OCI-LY1 (cell line): ENCODE measurements at regions not wholly inside any gene's neighbourhood (a gene's known extent, or its start where the extent isn't known, plus 50 kb on each side); places are given as distances from the start of the nearest gene placed in this dataset.

Experiments
- H2AFZ ChIP-seq: fragments of 200-600 bp; sonication (generic), shearing (Covaris generic); 2 replicates; pipeline ENCODE4 v1.6.0; 2014; ENCODE audit warnings: antibody characterized with exemption, mild to moderate bottlenecking, low read length
- H3F3A ChIP-seq: fragments of 200-600 bp; sonication (generic), shearing (Covaris generic); 2 replicates; pipeline ENCODE4 v1.6.0; 2014; ENCODE audit warnings: mild to moderate bottlenecking, antibody characterized with exemption, low read length, moderate library complexity; ENCODE audit not compliant: insufficient read depth
- H3K27ac ChIP-seq: fragments of 200-600 bp; sonication (generic); 2 replicates; pipeline ENCODE4 v1.5.1; 2014; ENCODE audit warnings: low read length, mixed run types, mild to moderate bottlenecking, low read depth; ENCODE audit not compliant: poor library complexity, severe bottlenecking
- H3K27me3 ChIP-seq: fragments of 200-600 bp; sonication (generic); 2 replicates; pipeline ENCODE4 v1.6.0; 2014; ENCODE audit warnings: antibody characterized with exemption, mild to moderate bottlenecking, low read length, moderate library complexity; ENCODE audit not compliant: insufficient read depth
- H3K36me3 ChIP-seq: fragments of 200-600 bp; sonication (generic); 2 replicates; pipeline ENCODE4 v1.6.1; 2014; ENCODE audit warnings: mild to moderate bottlenecking, antibody characterized with exemption, low read length, moderate library complexity, mixed read lengths; ENCODE audit not compliant: insufficient read depth
- H3K4me1 ChIP-seq: fragments of 200-600 bp; sonication (generic); 2 replicates; pipeline ENCODE4 v1.5.1; 2014; ENCODE audit warnings: mild to moderate bottlenecking, low read length, moderate library complexity; ENCODE audit not compliant: insufficient read depth, severe bottlenecking
- H3K4me2 ChIP-seq: fragments of 200-600 bp; sonication (generic), shearing (Covaris generic); 2 replicates; pipeline ENCODE4 v1.6.1; 2014; ENCODE audit warnings: low read length
- H3K4me3 ChIP-seq: fragments of 200-600 bp; sonication (generic); 2 replicates; pipeline ENCODE4 v1.5.1; 2014; ENCODE audit warnings: low read length, low read depth, mild to moderate bottlenecking, mixed read lengths; ENCODE audit not compliant: poor library complexity, severe bottlenecking
- H3K79me2 ChIP-seq: fragments of 200-600 bp; shearing (Covaris generic); 2 replicates; pipeline ENCODE4 v1.6.1; 2016; ENCODE audit warnings: mixed run types, low read length, mixed read lengths; ENCODE audit not compliant: insufficient read depth
- H3K9ac ChIP-seq: fragments of 200-600 bp; sonication (generic), shearing (Covaris generic); 2 replicates; pipeline ENCODE4 v1.6.1; 2014; ENCODE audit warnings: mild to moderate bottlenecking, low read length, mixed read lengths
- H3K9me2 ChIP-seq: fragments of 200-600 bp; sonication (generic), shearing (Covaris generic); 2 replicates; pipeline ENCODE4 v1.6.1; 2014; ENCODE audit warnings: low read depth, mild to moderate bottlenecking, low read length, mixed read lengths
- H3K9me3 ChIP-seq: fragments of 200-600 bp; shearing (Covaris generic); 2 replicates; pipeline ENCODE4 v1.6.1; 2014; ENCODE audit warnings: low read length, mixed read lengths
- H4K20me1 ChIP-seq: fragments of 200-600 bp; sonication (generic), shearing (Covaris generic); 2 replicates; pipeline ENCODE4 v1.6.0; 2016; ENCODE audit warnings: mild to moderate bottlenecking, low read length; ENCODE audit not compliant: insufficient read depth
- EZH2 ChIP-seq: fragments of 200-600 bp; sonication (generic), shearing (Covaris generic); IDR thresholded peaks from 2 replicates; pipeline ENCODE4 v1.8.0; 2017; ENCODE audit warnings: borderline replicate concordance, mixed run types, mild to moderate bottlenecking, antibody characterized with exemption, low read length, moderate library complexity, mixed read lengths
- TF ChIP-seq, protein P1 (sequence below): fragments of 200-600 bp; sonication (generic), shearing (Covaris generic); IDR thresholded peaks from 2 replicates; pipeline ENCODE4 v1.5.1; 2017; ENCODE audit warnings: mild to moderate bottlenecking, antibody characterized with exemption, low read length, moderate library complexity, mixed read lengths

- Histone ChIP-seq H3K79me2 (no peaks in the 10 kb centered on the region), H3K27me3 (no peaks in the 10 kb centered on the region), H3K4me3 (no peak overlapping the region), H3K36me3 (no peaks in the 10 kb centered on the region), H3K4me1 (no peaks in the 10 kb centered on the region), H3K9me2 (no peaks in the 10 kb centered on the region), H3K27ac (no peak overlapping the region), H3K4me2 (no peak overlapping the region), H2AFZ (no peak overlapping the region), H3K9me3 (no peaks in the 10 kb centered on the region), H3K9ac (no peak overlapping the region), H4K20me1 (no peaks in the 10 kb centered on the region), H3F3A (no peaks in the 10 kb centered on the region)
- no peak for TF ChIP-seq EZH2
- TF ChIP-seq, protein P1, sequence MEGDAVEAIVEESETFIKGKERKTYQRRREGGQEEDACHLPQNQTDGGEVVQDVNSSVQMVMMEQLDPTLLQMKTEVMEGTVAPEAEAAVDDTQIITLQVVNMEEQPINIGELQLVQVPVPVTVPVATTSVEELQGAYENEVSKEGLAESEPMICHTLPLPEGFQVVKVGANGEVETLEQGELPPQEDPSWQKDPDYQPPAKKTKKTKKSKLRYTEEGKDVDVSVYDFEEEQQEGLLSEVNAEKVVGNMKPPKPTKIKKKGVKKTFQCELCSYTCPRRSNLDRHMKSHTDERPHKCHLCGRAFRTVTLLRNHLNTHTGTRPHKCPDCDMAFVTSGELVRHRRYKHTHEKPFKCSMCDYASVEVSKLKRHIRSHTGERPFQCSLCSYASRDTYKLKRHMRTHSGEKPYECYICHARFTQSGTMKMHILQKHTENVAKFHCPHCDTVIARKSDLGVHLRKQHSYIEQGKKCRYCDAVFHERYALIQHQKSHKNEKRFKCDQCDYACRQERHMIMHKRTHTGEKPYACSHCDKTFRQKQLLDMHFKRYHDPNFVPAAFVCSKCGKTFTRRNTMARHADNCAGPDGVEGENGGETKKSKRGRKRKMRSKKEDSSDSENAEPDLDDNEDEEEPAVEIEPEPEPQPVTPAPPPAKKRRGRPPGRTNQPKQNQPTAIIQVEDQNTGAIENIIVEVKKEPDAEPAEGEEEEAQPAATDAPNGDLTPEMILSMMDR: no peak
Measured at GRCh38 chr13:99811067-99811700, 160.4 kb downstream of the ZIC5 start.

GRCh38 chr13:99809926-99810325 is 161.6 kb downstream of the ZIC5 start:
- no peaks in the 10 kb centered on the region for H3K9me2 ChIP-seq
- TF ChIP-seq EZH2: no peak
- TF ChIP-seq, protein P1: no peak
- H3K27ac ChIP-seq: no peak overlapping the region
- H3K27me3 ChIP-seq: no peaks in the 10 kb centered on the region
- H3K4me3 ChIP-seq: no peak overlapping the region
- no peaks in the 10 kb centered on the region for H3K4me1 ChIP-seq
- H3K9ac ChIP-seq: no peak overlapping the region
- no peaks in the 10 kb centered on the region for H3K36me3 ChIP-seq
- H3K79me2 ChIP-seq: no peaks in the 10 kb centered on the region
- H4K20me1 ChIP-seq: no peaks in the 10 kb centered on the region
- H3K4me2 ChIP-seq: no peak overlapping the region
- H3K9me3 ChIP-seq: no peaks in the 10 kb centered on the region
- no peak overlapping the region for H2AFZ ChIP-seq
- no peaks in the 10 kb centered on the region for H3F3A ChIP-seq

DNA sequence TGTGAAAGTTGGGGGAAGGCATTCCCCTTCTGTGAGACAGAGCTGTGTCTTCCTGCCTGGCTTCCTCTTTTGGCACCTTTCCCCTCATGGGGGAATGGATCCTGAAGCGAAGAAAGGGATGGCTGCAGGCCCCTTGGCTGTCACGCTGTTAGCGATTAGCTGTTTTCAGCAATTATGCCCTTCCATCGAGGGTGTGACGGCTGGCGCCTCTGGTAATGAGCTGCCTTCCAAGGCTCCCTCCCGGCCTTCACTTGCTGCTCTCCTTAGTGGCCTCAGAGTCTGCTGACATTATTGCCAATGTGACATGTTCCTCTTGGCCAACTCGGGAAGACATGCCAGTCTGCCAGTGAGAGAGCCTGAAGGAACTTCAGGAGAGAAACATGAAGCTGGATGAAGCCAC is 162.1 kb downstream of the ZIC5 start:
- Histone ChIP-seq H3K27ac (no peak overlapping the region), H3K9me3 (no peaks in the 10 kb centered on the region), H4K20me1 (no peaks in the 10 kb centered on the region), H3K79me2 (no peaks in the 10 kb centered on the region), H3K9ac (no peak overlapping the region), H3K4me1 (no peaks in the 10 kb centered on the region), H2AFZ (no peak overlapping the region), H3K36me3 (no peaks in the 10 kb centered on the region), H3K9me2 (no peaks in the 10 kb centered on the region), H3K4me2 (no peak overlapping the region), H3K4me3 (no peak overlapping the region), H3F3A (no peaks in the 10 kb centered on the region), H3K27me3 (no peaks in the 10 kb centered on the region)
- TF ChIP-seq EZH2: no peak
- TF ChIP-seq, protein P1: no peak
